Ovary (tissue), 7 donors: ENCODE measurements at regions not wholly inside any gene's neighbourhood (a gene's known extent, or its start where the extent isn't known, plus 50 kb on each side); places are given as distances from the start of the nearest gene placed in this dataset.

ENCODE experiments used
- DNase-seq, 5 donors: peaks; one replicate each; pipeline ENCODE4 v3.0.0-alpha.2; 2019 to 2020
- H3K27ac ChIP-seq, 2 donors: fragments of 200-600 bp; one replicate each; pipeline versions ENCODE4 v1.5.1 to v1.8.0; 2019 to 2022
- H3K27me3 ChIP-seq: fragments of 200-600 bp; one replicate; pipeline ENCODE4 v1.8.0; 2022
- H3K36me3 ChIP-seq: fragments of 200-600 bp; sonication (generic); one replicate; pipeline ENCODE4 v1.5.1; 2019
- H3K4me1 ChIP-seq: one replicate; pipeline ENCODE4 v1.8.1; 2013; ENCODE audit warnings: mild to moderate bottlenecking, moderate library complexity; ENCODE audit not compliant: insufficient read depth
- H3K4me3 ChIP-seq: fragments of 200-600 bp; sonication (generic); one replicate; pipeline ENCODE4 v1.5.1; 2017
- H3K9me3 ChIP-seq, 2 donors: fragments of 200-600 bp in 1 of 2; sonication (generic) in 1 of 2; one replicate each; pipeline versions ENCODE4 v1.5.1 to v1.8.1; 2013 to 2019; ENCODE audit warnings: mild to moderate bottlenecking in 1 of 2, moderate library complexity in 1 of 2
- CTCF ChIP-seq, 3 donors: fragments of 450-650 bp in 2 of 3; fragments of 200-600 bp in 1 of 3; IDR thresholded peaks; one replicate each; pipeline versions ENCODE4 v1.5.1 to v1.8.0; 2016 to 2022; ENCODE audit warnings: antibody characterized with exemption in 3 of 3, mild to moderate bottlenecking in 1 of 3
- EP300 ChIP-seq: sonication (generic); formaldehyde crosslinking; IDR thresholded peaks from one replicate; pipeline ENCODE4 v1.6.1; 2017; ENCODE audit warnings: antibody characterized with exemption
- POLR2A ChIP-seq: fragments of 450-650 bp; IDR thresholded peaks from one replicate; pipeline ENCODE4 v1.6.1; 2017; ENCODE audit warnings: antibody characterized with exemption, mild to moderate bottlenecking, moderate library complexity
- WGBS, 3 donors: extraction: QIAGEN DNeasy Blood & Tissue Kit in 1 of 3; methylation state at CpG; one replicate each; pipeline versions ENCODE4 v1.1.5 to v1.1.7; 2013 to 2017; 5-methylcytosine and 5-hydroxymethylcytosine counted together
- intact Hi-C, 4 donors: fragments of 100-400 bp; cut with DNase I; formaldehyde crosslinking; loops; one replicate each; pipeline versions ENCODE4 v1.11.0 to v1.15.1; 2022 to 2023
- donor health status: DM: no; HTN: no; CAD: no; lungs with moderate emphysema.
- donor health status: DM: no; HTN: no; CAD: no.
- donor health status: Bipolar disorder and iron deficiency.
- donor health status: DM: no; HTN: no; CAD: no.
- donor health status: DM: yes; HTN: yes; CAD: no.

- Histone ChIP-seq H3K4me3 (no peak overlapping the region), H3K4me1 (no peaks in the 10 kb centered on the region), H3K36me3 (no peaks in the 10 kb centered on the region), H3K27ac (no peak overlapping the region), H3K27me3 (no peaks in the 10 kb centered on the region), H3K9me3 (no peaks in the 10 kb centered on the region)
- no peak for DNase-seq
- TF ChIP-seq EP300 (no peak), POLR2A (no peak), CTCF (IDR thresholded peaks at IDR 0.05) (no peak)
- WGBS, 3 donors: 53 to 61% (median 60%) methylated on average over 2 of the region's 2 CpGs
- intact Hi-C loops: no loop called here
Measured at GRCh38 chr14:65938738-65939137, 526.2 kb downstream of the FUT8 start.

- H3K9me3 ChIP-seq: no peaks in the 10 kb centered on the region
- no peak overlapping the region for H3K27ac ChIP-seq
- H3K27me3 ChIP-seq: no peaks in the 10 kb centered on the region
- no peak overlapping the region for H3K4me3 ChIP-seq
- 56 to 76% (median 57%) methylated on average over 1 of the region's 1 CpG for WGBS, 3 donors
- H3K4me1 ChIP-seq: no peaks in the 10 kb centered on the region
- intact Hi-C loops: no loop called here
- DNase-seq: no peak
- H3K36me3 ChIP-seq: no peaks in the 10 kb centered on the region
- TF ChIP-seq POLR2A (no peak), CTCF (IDR thresholded peaks at IDR 0.05) (no peak), EP300 (no peak)
Measured at GRCh38 chr14:65939184-65939583, 526.7 kb downstream of the FUT8 start.

GRCh38 chr14:65940056-65940735 lies 527.7 kb downstream of the FUT8 start:
- no peaks in the 10 kb centered on the region for H3K27me3 ChIP-seq
- no peaks in the 10 kb centered on the region for H3K4me1 ChIP-seq
- H3K27ac ChIP-seq: no peak overlapping the region
- no peaks in the 10 kb centered on the region for H3K36me3 ChIP-seq
- 75 to 89% (median 87%) methylated on average over 9 of the region's 9 CpGs for WGBS, 3 donors
- intact Hi-C loops: no loop called here
- no peak for DNase-seq
- TF ChIP-seq EP300: no peak
- TF ChIP-seq CTCF (IDR thresholded peaks at IDR 0.05): no peak
- TF ChIP-seq POLR2A: no peak
- H3K9me3 ChIP-seq: no peaks in the 10 kb centered on the region
- H3K4me3 ChIP-seq: no peak overlapping the region

GRCh38 chr14:65941091-65941490 lies 528.6 kb downstream of the FUT8 start:
- no peak for DNase-seq
- H3K36me3 ChIP-seq: no peaks in the 10 kb centered on the region
- no peaks in the 10 kb centered on the region for H3K9me3 ChIP-seq
- no peaks in the 10 kb centered on the region for H3K4me1 ChIP-seq
- no peak overlapping the region for H3K4me3 ChIP-seq
- no peaks in the 10 kb centered on the region for H3K27me3 ChIP-seq
- intact Hi-C loops: no loop called here
- TF ChIP-seq CTCF (IDR thresholded peaks at IDR 0.05): no peak
- H3K27ac ChIP-seq: no peak overlapping the region
- 40 to 59% (median 42%) methylated on average over 4 of the region's 4 CpGs for WGBS, 3 donors
